IMR-90 (cell line): ENCODE measurements at regions not wholly inside any gene's neighbourhood (a gene's known extent, or its start where the extent isn't known, plus 50 kb on each side); places are given as distances from the start of the nearest gene placed in this dataset.
A peak's percentile ranks its signal among the peaks of the same experiment; 100 is the strongest.
"Not testable (repeated sequence)": the region's sequence is repeated elsewhere in the genome, so short reads cannot be mapped to it uniquely, and the experiment has no call there.

Experiments
- ATAC-seq: fragments of 200-7000 bp; cut with Tn5 transposase; 2 replicates; pipeline ENCODE4 v1.9.1; 2020; ENCODE audit warnings: low read depth, mild to moderate bottlenecking, moderate library complexity
- BruUV-seq: library from RNA; stranded (reverse); fragments of 400-500 nt; replicated peaks from 2 replicates; lab custom pipeline; 2021; lab: Mats Ljungman, UMichigan
- CTCF ChIA-PET: fragments of 300-600 bp; formaldehyde crosslinking; extraction: SDS; loops from one replicate; lab custom pipeline; 2021; ENCODE audit warnings: antibody characterized with exemption; lab: Yijun Ruan, JAX
- POLR2A ChIA-PET: fragments of 300-600 bp; sonication (Branson Sonifier 250); formaldehyde crosslinking; loops from one replicate; lab custom pipeline; 2022; ENCODE audit warnings: antibody characterized with exemption; ENCODE audit not compliant: unreplicated experiment; lab: Charles Lee
- DNase-seq: peaks from one replicate; pipeline ENCODE4 v3.0.0; 2013
- H2AFZ ChIP-seq: replicated peaks from 2 replicates; pipeline ENCODE3; 2013; ENCODE audit warnings: low read length, mild to moderate bottlenecking; ENCODE audit not compliant: poor library complexity
- H2AK5ac ChIP-seq: 2 replicates; pipeline ENCODE4 v1.6.1; 2013; ENCODE audit warnings: low read depth, low read length, inconsistent platforms
- H2AK9ac ChIP-seq: replicated peaks from 2 replicates; pipeline ENCODE3; 2013; ENCODE audit warnings: mild to moderate bottlenecking, low read depth, low read length, moderate library complexity; ENCODE audit not compliant: poor library complexity
- H2BK120ac ChIP-seq: 2 replicates; pipeline ENCODE4 v1.6.1; 2013; ENCODE audit warnings: low read depth, low read length, inconsistent platforms
- H2BK15ac ChIP-seq: 3 replicates; pipeline ENCODE4 v1.6.1; 2013; ENCODE audit warnings: low read depth, low read length, inconsistent platforms
- H2BK20ac ChIP-seq: 2 replicates; pipeline ENCODE4 v1.6.1; 2013; ENCODE audit warnings: low read depth, mild to moderate bottlenecking, inconsistent platforms, low read length, moderate library complexity
- H2BK5ac ChIP-seq: 2 replicates; pipeline ENCODE4 v1.6.1; 2013; ENCODE audit warnings: mild to moderate bottlenecking, low read depth, low read length, inconsistent platforms; ENCODE audit not compliant: poor library complexity, severe bottlenecking
- H3K14ac ChIP-seq: replicated peaks from 2 replicates; pipeline ENCODE4 v1.6.1; 2013; ENCODE audit warnings: low read depth, low read length, inconsistent platforms
- H3K18ac ChIP-seq: 2 replicates; pipeline ENCODE4 v1.6.1; 2013; ENCODE audit warnings: low read depth, low read length, control low read depth
- H3K23ac ChIP-seq: 2 replicates; pipeline ENCODE4 v1.6.1; 2013; ENCODE audit warnings: low read depth, low read length, inconsistent platforms
- H3K27ac ChIP-seq: 2 replicates; pipeline ENCODE4 v1.5.1; 2013; ENCODE audit warnings: mild to moderate bottlenecking, control low read depth, low read length; ENCODE audit not compliant: insufficient read depth
- H3K27me3 ChIP-seq: 2 replicates; pipeline ENCODE4 v1.6.1; 2013; ENCODE audit warnings: low read length; ENCODE audit not compliant: control insufficient read depth, insufficient read depth
- H3K36me3 ChIP-seq: 2 replicates; pipeline ENCODE4 v1.6.1; 2013; ENCODE audit warnings: low read length, mixed read lengths; ENCODE audit not compliant: control insufficient read depth, insufficient read depth
- H3K4ac ChIP-seq: 2 replicates; pipeline ENCODE4 v1.6.1; 2013; ENCODE audit warnings: low read depth, low read length, inconsistent platforms
- H3K4me1 ChIP-seq: 2 replicates; pipeline ENCODE4 v1.6.1; 2013; ENCODE audit warnings: low read length, mixed read lengths; ENCODE audit not compliant: control insufficient read depth, insufficient read depth
- H3K4me2 ChIP-seq: 2 replicates; pipeline ENCODE4 v1.6.1; 2013; ENCODE audit warnings: low read depth, mild to moderate bottlenecking, control low read depth, low read length, moderate library complexity
- H3K4me3 ChIP-seq: 2 replicates; pipeline ENCODE4 v1.5.1; 2013; ENCODE audit warnings: low read depth, mild to moderate bottlenecking, control low read depth, low read length, moderate library complexity; ENCODE audit not compliant: insufficient read depth
- H3K56ac ChIP-seq: 2 replicates; pipeline ENCODE4 v1.6.1; 2013; ENCODE audit warnings: low read length, inconsistent platforms; ENCODE audit not compliant: insufficient read depth; ENCODE audit errors: extremely low read depth
- H3K79me1 ChIP-seq, 2 experiments: 2 replicates each; pipeline ENCODE4 v1.6.1; 2013; ENCODE audit warnings: low read length in 2 of 2, inconsistent platforms in 1 of 2, low read depth in 1 of 2
- H3K9ac ChIP-seq: 2 replicates; pipeline ENCODE4 v1.6.1; 2013; ENCODE audit warnings: low read depth, low read length, control low read depth
- H3K9me1 ChIP-seq: 2 replicates; pipeline ENCODE4 v1.6.1; 2013; ENCODE audit warnings: low read length, inconsistent platforms; ENCODE audit not compliant: insufficient read depth
- H3K9me3 ChIP-seq: 2 replicates; pipeline ENCODE4 v1.6.1; 2013; ENCODE audit warnings: low read length; ENCODE audit not compliant: control insufficient read depth, insufficient read depth
- H4K20me1 ChIP-seq: 2 replicates; pipeline ENCODE4 v1.6.1; 2013; ENCODE audit warnings: low read length, inconsistent platforms; ENCODE audit not compliant: insufficient read depth
- H4K5ac ChIP-seq: 2 replicates; pipeline ENCODE4 v1.6.1; 2013; ENCODE audit warnings: mild to moderate bottlenecking, low read depth, low read length, control low read depth
- H4K8ac ChIP-seq, 2 experiments: 2 replicates each; pipeline ENCODE4 v1.6.1; 2013; ENCODE audit warnings: low read depth in 2 of 2, low read length in 2 of 2, control low read depth in 1 of 2, inconsistent platforms in 1 of 2
- H4K91ac ChIP-seq: 2 replicates; pipeline ENCODE4 v1.6.1; 2013; ENCODE audit warnings: low read depth, low read length, inconsistent platforms; ENCODE audit not compliant: insufficient read depth
- BHLHE40 ChIP-seq: fragments of 150-350 bp; IDR thresholded peaks from 2 replicates; pipeline ENCODE4 v1.6.1; 2016; ENCODE audit warnings: mild to moderate bottlenecking, low read depth, low read length
- CHD1 ChIP-seq: IDR thresholded peaks from 2 replicates; pipeline ENCODE4 v1.6.1; 2012; ENCODE audit warnings: low read depth, low read length, improper control_type of control experiment
- MAZ ChIP-seq: IDR thresholded peaks from 2 replicates; pipeline ENCODE4 v1.6.1; 2012; ENCODE audit warnings: low read depth, mild to moderate bottlenecking, low read length, improper control_type of control experiment, moderate library complexity, borderline replicate concordance
- MXI1 ChIP-seq: IDR thresholded peaks from 2 replicates; pipeline ENCODE4 v1.6.1; 2012; ENCODE audit warnings: low read depth, mild to moderate bottlenecking, low read length, moderate library complexity, borderline replicate concordance
- POLR2A ChIP-seq: IDR thresholded peaks from 2 replicates; pipeline ENCODE4 v1.6.1; 2012; ENCODE audit warnings: mild to moderate bottlenecking, low read depth, low read length
- RFX5 ChIP-seq: IDR thresholded peaks from 2 replicates; pipeline ENCODE4 v1.8.0; 2012; ENCODE audit warnings: low read depth, mild to moderate bottlenecking, low read length, moderate library complexity
- whole genome bisulfite sequencing, 2 experiments: methylation state at CpG; one replicate each; pipeline versions ENCODE4 v1.1.5 to v1.1.7; 2013; ENCODE audit warnings: missing lambda C conversion rate in 2 of 2; ENCODE audit not compliant: insufficient read length in 1 of 2; ENCODE audit errors: extremely low coverage in 2 of 2; 5-methylcytosine and 5-hydroxymethylcytosine counted together
- dilution Hi-C: fragments of 300-500 bp; cut with HindIII; formaldehyde crosslinking; loops from one replicate; pipeline ENCODE4 v1.14.3; 2018; ENCODE audit warnings: low sequenced_read_pairs; ENCODE audit not compliant: unreplicated experiment
- in situ Hi-C: fragments of 300-500 bp; cut with MboI; formaldehyde crosslinking; loops from 3 replicates; pipeline ENCODE4 v1.14.3; 2019; ENCODE audit warnings: low sequenced_read_pairs, inconsistent platforms, mixed read lengths
- intact Hi-C: fragments of 100-400 bp; cut with micrococcal nuclease; formaldehyde crosslinking; loops from 2 replicates; pipeline ENCODE4 v1.10.0; 2022
- TF ChIP-seq, protein P1 (sequence below): fragments of 150-350 bp; IDR thresholded peaks from 2 replicates; pipeline ENCODE4 v1.6.1; 2016; ENCODE audit warnings: low read depth, mild to moderate bottlenecking, low read length, moderate library complexity, borderline replicate concordance

DNA sequence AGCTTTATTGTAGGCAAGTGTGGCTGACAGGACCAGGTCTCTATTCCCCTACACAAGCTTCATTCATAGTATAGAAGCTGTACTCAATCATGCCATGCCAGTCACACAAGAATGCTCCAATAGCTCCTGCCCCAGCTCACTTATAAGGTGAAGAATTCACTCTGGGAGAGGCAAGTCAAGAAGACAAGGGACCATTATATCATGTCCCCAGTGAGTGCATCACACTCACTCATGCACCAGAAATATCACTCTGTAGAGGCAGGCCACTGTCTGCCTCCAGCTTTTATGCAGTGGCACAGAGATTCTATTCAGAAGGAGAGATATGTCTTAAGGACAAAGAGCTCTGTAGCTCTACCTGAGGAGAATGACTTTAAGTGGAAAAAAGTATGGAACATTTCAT lies 263.2 kb downstream of the GJA1 start:
- no peak overlapping the region for H3K27ac ChIP-seq
- H3K9ac ChIP-seq = no peak overlapping the region
- DNase-seq (no peak), ATAC-seq (no peak)
- peak overlapping the region; percentile 42 for H4K91ac ChIP-seq
- peaks cover 3% of the 10 kb centered on the region; the same call in 1 of the 2 replicates for H3K9me3 ChIP-seq
- H2AK5ac ChIP-seq = peak overlapping the region; percentile 59
- CTCF ChIA-PET = interaction anchor here (0.6 kb wide), 1 partner anchor 1091 kb away, joined by 3 read pairs; no protein-coding TSS in a partner anchor
- no peak overlapping the region for H3K4me2 ChIP-seq
- peak overlapping the region; percentile 60; the same call in 1 of the 2 replicates for H2BK20ac ChIP-seq
- no peaks in the 10 kb centered on the region for H4K20me1 ChIP-seq
- intact Hi-C loops (loop anchor here (10.0 kb wide), 1 partner anchor 336 kb away; no protein-coding TSS in a partner anchor), dilution Hi-C loops (no loop called here), in situ Hi-C loops (no loop called here)
- H3K36me3 ChIP-seq = no peaks in the 10 kb centered on the region
- no peaks in the 10 kb centered on the region for H3K27me3 ChIP-seq
- peak overlapping the region; percentile 45 for H2BK120ac ChIP-seq
- peak overlapping the region; percentile 6; the same call in 1 of the 2 replicates for H3K18ac ChIP-seq
- no peak overlapping the region for H4K5ac ChIP-seq
- POLR2A ChIA-PET = interaction anchor here (0.6 kb wide), 1 partner anchor 259 kb away, joined by 4 read pairs; no protein-coding TSS in a partner anchor
- H3K9me1 ChIP-seq = peaks cover 8% of the 10 kb centered on the region; the same call in 1 of the 2 replicates
- H3K23ac ChIP-seq = peak overlapping the region; percentile 66
- no peak overlapping the region for H2BK5ac ChIP-seq
- BruUV-seq = no TSS peak
- H3K4me3 ChIP-seq = no peak overlapping the region
- H2AFZ ChIP-seq = no peak overlapping the region
- H2AK9ac ChIP-seq = no peak overlapping the region
- TF ChIP-seq CHD1 (no peak), RFX5 (no peak), MAZ (no peak), MXI1 (no peak), BHLHE40 (no peak), POLR2A (no peak)
- TF ChIP-seq, protein P1, sequence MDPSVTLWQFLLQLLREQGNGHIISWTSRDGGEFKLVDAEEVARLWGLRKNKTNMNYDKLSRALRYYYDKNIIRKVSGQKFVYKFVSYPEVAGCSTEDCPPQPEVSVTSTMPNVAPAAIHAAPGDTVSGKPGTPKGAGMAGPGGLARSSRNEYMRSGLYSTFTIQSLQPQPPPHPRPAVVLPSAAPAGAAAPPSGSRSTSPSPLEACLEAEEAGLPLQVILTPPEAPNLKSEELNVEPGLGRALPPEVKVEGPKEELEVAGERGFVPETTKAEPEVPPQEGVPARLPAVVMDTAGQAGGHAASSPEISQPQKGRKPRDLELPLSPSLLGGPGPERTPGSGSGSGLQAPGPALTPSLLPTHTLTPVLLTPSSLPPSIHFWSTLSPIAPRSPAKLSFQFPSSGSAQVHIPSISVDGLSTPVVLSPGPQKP = no peak
- H3K79me1 ChIP-seq = no peaks in the 10 kb centered on the region
- peak overlapping the region; percentile 44 for H3K4ac ChIP-seq
- H2BK15ac ChIP-seq = peak overlapping the region; percentile 68; the same call in 1 of the 3 replicates
- H4K8ac ChIP-seq = peak overlapping the region; percentile 27 to 48; a peak in 1 of 4 replicates
- H3K14ac ChIP-seq = no peak overlapping the region
- no peak overlapping the region for H3K56ac ChIP-seq
- H3K4me1 ChIP-seq = peaks cover 15% of the 10 kb centered on the region

DNA sequence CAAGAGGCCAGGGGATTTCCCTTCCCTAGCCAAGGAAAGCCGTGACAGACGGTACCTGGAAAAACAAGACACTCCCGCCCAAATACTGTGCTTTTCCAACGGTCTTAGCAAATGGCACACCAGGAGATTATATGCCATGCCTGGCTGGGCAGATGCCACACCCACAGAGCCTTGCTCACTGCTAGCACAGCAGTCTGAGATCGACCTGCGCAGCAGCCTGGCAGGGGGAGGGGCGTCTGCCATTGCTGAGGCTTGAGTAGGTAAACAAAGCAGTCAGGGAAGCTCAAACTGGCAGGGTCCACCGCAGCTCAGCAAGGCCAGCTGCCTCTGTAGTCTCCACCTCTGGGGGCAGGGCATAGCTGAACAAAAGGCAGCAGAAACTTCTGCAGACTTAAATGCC lies 267.7 kb downstream of the GJA1 start:
- H4K8ac ChIP-seq, H3K9me3 ChIP-seq, H4K20me1 ChIP-seq, H4K5ac ChIP-seq, H2AK5ac ChIP-seq, H2AFZ ChIP-seq, intact Hi-C loops, BruUV-seq, H3K4me2 ChIP-seq, H3K14ac ChIP-seq, H3K27ac ChIP-seq, H3K36me3 ChIP-seq, ATAC-seq, H2BK120ac ChIP-seq, POLR2A ChIA-PET, H4K91ac ChIP-seq, H2BK15ac ChIP-seq, H3K4me3 ChIP-seq, H3K9me1 ChIP-seq, H3K23ac ChIP-seq, CTCF ChIA-PET, H3K18ac ChIP-seq, H2AK9ac ChIP-seq, H3K4ac ChIP-seq, H2BK20ac ChIP-seq, in situ Hi-C loops, H3K27me3 ChIP-seq, dilution Hi-C loops, H3K79me1 ChIP-seq, H3K4me1 ChIP-seq, H2BK5ac ChIP-seq, H3K9ac ChIP-seq, DNase-seq, H3K56ac ChIP-seq: not testable (repeated sequence)
- 97% methylated on average over 7 of the region's 8 CpGs; no CpG with 5 or more reads in 1 of the 2 experiments for WGBS, 2 experiments
